Testis (tissue), 2 donors: ENCODE measurements at regions not wholly inside any gene's neighbourhood (a gene's known extent, or its start where the extent isn't known, plus 50 kb on each side); places are given as distances from the start of the nearest gene placed in this dataset.

Experiments
- CTCF ChIP-seq, 3 experiments: fragments of 450-650 bp in 2 of 3; fragments of 200-600 bp in 1 of 3; sonication (generic) in 1 of 3; IDR thresholded peaks; one replicate each; pipeline ENCODE4 v1.5.1; 2016 to 2019; ENCODE audit warnings: antibody characterized with exemption in 3 of 3, mild to moderate bottlenecking in 2 of 3, moderate library complexity in 1 of 3
- POLR2A ChIP-seq: fragments of 450-650 bp; IDR thresholded peaks from one replicate; pipeline ENCODE4 v1.6.1; 2017; ENCODE audit warnings: antibody characterized with exemption, mild to moderate bottlenecking, moderate library complexity

GRCh38 chr4:175875993-175876771 is 64.1 kb upstream of the GPM6A start:
- TF ChIP-seq CTCF (IDR thresholded peaks at IDR 0.05) (no peak), POLR2A (no peak)
